K562 (cell line): ENCODE measurements at regions not wholly inside any gene's neighbourhood (a gene's known extent, or its start where the extent isn't known, plus 50 kb on each side); places are given as distances from the start of the nearest gene placed in this dataset.
"Not testable (repeated sequence)": the region's sequence is repeated elsewhere in the genome, so short reads cannot be mapped to it uniquely, and the experiment has no call there.

Experiments
- EGR1 ChIP-seq: fragments of 450-650 bp; conservative IDR thresholded peaks from 2 replicates; pipeline ENCODE4 v1.6.1; 2017; ENCODE audit warnings: mild to moderate bottlenecking
- ELF4 ChIP-seq: fragments of 450-650 bp; formaldehyde crosslinking; IDR thresholded peaks from 2 replicates; pipeline ENCODE4 v1.4.0; 2022; ENCODE audit warnings: missing genetic modification characterization
- ETV1 ChIP-seq: fragments of 450-650 bp; conservative IDR thresholded peaks from 2 replicates; pipeline ENCODE4 v1.6.1; 2016; ENCODE audit warnings: missing genetic modification characterization, control low read depth, low read depth, missing compliant biosample characterization
- HSF4 ChIP-seq: fragments of 250-450 bp; sonication (Bioruptor Pico); IDR thresholded peaks from 2 replicates; pipeline ENCODE4 v2.1.2; 2022; ENCODE audit warnings: mild to moderate bottlenecking, moderate library complexity, borderline replicate concordance
- TF ChIP-seq, protein P1 (sequence below): fragments of 450-650 bp; IDR thresholded peaks from 2 replicates; pipeline ENCODE4 v1.6.1; 2016; ENCODE audit warnings: missing biosample characterization, missing genetic modification characterization
- TF ChIP-seq, protein P2 (sequence below): sonication (generic); formaldehyde crosslinking; IDR thresholded peaks from 2 replicates; pipeline ENCODE4 v1.8.1; 2023; ENCODE audit warnings: mild to moderate bottlenecking, missing genetic modification reagents
- TF ChIP-seq, protein P3 (sequence below), 3 experiments: IDR thresholded peaks in 2 of 3; conservative IDR thresholded peaks in 1 of 3; 2 replicates each; pipeline ENCODE4 v1.5.1; 2011 to 2012; ENCODE audit warnings: low read length in 3 of 3, mild to moderate bottlenecking in 3 of 3, control low read depth in 2 of 3, improper control_type of control experiment in 1 of 3, inconsistent platforms in 1 of 3, low read depth in 1 of 3, mixed read lengths in 1 of 3, moderate library complexity in 1 of 3; ENCODE audit not compliant: insufficient read depth in 2 of 3
- TF ChIP-seq, protein P4 (sequence below), 2 experiments: fragments of 450-650 bp; formaldehyde crosslinking in 1 of 2; IDR thresholded peaks; 2 replicates each; pipeline versions ENCODE4 v1.4.0 to v1.6.1; 2014 to 2020; ENCODE audit warnings: mild to moderate bottlenecking in 2 of 2, borderline replicate concordance in 1 of 2, low read depth in 1 of 2

DNA sequence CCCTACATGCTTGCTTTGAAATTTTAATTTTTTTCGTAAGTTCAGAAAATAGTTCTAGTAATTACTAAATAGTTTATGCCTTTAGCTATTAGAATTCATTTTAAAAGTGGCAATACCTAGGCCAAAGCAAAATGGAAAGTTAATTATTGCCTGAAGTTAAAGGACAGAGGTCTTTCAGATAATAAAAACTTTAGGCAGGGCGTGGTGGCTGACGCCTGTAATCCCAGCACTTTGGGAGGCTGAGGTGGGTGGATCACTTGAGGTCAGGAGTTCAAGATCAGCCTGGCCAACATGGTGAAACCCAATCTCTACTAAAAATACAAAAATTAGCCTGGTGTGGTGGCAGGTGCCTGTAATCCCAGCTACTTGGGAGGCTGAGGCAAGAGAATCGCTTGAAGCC is 65.9 kb upstream of the MARCKS start:
- TF ChIP-seq, protein P1, sequence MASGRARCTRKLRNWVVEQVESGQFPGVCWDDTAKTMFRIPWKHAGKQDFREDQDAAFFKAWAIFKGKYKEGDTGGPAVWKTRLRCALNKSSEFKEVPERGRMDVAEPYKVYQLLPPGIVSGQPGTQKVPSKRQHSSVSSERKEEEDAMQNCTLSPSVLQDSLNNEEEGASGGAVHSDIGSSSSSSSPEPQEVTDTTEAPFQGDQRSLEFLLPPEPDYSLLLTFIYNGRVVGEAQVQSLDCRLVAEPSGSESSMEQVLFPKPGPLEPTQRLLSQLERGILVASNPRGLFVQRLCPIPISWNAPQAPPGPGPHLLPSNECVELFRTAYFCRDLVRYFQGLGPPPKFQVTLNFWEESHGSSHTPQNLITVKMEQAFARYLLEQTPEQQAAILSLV (tag), result not testable (repeated sequence)
- TF ChIP-seq, protein P2, sequence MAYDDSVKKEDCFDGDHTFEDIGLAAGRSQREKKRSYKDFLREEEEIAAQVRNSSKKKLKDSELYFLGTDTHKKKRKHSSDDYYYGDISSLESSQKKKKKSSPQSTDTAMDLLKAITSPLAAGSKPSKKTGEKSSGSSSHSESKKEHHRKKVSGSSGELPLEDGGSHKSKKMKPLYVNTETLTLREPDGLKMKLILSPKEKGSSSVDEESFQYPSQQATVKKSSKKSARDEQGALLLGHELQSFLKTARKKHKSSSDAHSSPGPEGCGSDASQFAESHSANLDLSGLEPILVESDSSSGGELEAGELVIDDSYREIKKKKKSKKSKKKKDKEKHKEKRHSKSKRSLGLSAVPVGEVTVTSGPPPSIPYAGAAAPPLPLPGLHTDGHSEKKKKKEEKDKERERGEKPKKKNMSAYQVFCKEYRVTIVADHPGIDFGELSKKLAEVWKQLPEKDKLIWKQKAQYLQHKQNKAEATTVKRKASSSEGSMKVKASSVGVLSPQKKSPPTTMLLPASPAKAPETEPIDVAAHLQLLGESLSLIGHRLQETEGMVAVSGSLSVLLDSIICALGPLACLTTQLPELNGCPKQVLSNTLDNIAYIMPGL, result not testable (repeated sequence)
- TF ChIP-seq ELF4; ETV1 (tag); EGR1; HSF4: not testable (repeated sequence)
- TF ChIP-seq, protein P3, sequence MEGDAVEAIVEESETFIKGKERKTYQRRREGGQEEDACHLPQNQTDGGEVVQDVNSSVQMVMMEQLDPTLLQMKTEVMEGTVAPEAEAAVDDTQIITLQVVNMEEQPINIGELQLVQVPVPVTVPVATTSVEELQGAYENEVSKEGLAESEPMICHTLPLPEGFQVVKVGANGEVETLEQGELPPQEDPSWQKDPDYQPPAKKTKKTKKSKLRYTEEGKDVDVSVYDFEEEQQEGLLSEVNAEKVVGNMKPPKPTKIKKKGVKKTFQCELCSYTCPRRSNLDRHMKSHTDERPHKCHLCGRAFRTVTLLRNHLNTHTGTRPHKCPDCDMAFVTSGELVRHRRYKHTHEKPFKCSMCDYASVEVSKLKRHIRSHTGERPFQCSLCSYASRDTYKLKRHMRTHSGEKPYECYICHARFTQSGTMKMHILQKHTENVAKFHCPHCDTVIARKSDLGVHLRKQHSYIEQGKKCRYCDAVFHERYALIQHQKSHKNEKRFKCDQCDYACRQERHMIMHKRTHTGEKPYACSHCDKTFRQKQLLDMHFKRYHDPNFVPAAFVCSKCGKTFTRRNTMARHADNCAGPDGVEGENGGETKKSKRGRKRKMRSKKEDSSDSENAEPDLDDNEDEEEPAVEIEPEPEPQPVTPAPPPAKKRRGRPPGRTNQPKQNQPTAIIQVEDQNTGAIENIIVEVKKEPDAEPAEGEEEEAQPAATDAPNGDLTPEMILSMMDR (IDR thresholded peaks at IDR 0.05 in 2 of 3, conservative IDR thresholded peaks at IDR 0.05 in 1 of 3; ENCODE audit: insufficient read depth in 2 of 3, low read depth in 1 of 3, low read length in 3 of 3), result not testable (repeated sequence)
- TF ChIP-seq, protein P4, sequence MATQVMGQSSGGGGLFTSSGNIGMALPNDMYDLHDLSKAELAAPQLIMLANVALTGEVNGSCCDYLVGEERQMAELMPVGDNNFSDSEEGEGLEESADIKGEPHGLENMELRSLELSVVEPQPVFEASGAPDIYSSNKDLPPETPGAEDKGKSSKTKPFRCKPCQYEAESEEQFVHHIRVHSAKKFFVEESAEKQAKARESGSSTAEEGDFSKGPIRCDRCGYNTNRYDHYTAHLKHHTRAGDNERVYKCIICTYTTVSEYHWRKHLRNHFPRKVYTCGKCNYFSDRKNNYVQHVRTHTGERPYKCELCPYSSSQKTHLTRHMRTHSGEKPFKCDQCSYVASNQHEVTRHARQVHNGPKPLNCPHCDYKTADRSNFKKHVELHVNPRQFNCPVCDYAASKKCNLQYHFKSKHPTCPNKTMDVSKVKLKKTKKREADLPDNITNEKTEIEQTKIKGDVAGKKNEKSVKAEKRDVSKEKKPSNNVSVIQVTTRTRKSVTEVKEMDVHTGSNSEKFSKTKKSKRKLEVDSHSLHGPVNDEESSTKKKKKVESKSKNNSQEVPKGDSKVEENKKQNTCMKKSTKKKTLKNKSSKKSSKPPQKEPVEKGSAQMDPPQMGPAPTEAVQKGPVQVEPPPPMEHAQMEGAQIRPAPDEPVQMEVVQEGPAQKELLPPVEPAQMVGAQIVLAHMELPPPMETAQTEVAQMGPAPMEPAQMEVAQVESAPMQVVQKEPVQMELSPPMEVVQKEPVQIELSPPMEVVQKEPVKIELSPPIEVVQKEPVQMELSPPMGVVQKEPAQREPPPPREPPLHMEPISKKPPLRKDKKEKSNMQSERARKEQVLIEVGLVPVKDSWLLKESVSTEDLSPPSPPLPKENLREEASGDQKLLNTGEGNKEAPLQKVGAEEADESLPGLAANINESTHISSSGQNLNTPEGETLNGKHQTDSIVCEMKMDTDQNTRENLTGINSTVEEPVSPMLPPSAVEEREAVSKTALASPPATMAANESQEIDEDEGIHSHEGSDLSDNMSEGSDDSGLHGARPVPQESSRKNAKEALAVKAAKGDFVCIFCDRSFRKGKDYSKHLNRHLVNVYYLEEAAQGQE (IDR thresholded peaks at IDR 0.05; ENCODE audit: borderline replicate concordance), result not testable (repeated sequence)
- TF ChIP-seq, protein P4 (CRISPR knock-in tag; IDR thresholded peaks at IDR 0.05; ENCODE audit: low read depth), result not testable (repeated sequence)
